ENCODE measurements at regions not wholly inside any gene's neighbourhood (a gene's known extent, or its start where the extent isn't known, plus 50 kb on each side); places are given as distances from the start of the nearest gene placed in this dataset.

DNA sequence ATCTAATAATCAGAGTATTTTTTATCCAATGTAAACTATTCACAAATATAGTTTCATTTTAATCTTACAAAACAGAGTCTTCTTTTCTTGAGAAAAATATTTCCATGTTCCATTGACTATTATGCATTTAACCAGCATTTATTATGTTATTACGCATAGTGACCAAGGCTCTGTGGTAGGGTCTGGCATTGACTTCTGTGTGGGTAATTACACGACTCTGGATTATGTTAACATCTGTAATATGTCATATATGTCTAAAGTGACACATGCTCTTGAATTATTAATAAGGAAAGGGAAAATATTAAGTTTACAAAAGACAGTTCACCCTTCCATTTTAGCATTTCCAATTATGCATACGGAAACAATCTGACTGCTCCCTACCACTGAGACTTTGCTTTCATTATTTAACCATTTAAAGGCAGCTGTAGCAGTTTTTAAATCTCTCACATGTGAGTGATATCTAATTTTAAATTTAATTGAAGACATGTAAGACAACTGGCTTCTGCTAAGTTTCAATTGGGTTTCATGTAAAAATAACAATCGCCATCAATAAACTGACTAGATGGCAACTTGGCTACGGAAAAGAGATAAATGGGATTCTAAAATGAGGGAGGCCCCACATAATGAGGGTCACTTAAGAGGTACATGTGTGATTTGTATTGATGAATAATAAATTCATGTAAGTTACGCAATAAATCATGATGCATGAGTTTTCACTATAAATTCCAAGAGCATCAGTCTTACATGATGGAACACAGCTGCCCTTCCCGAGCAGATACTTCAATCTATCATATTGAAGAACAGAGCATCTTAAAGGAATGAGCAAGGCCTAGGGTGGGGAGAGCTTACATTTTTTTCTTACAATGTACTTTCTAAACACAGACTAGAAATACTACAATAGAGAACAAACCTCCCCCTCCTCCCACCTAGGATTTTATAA, 1056.8 kb downstream of the MAT2B start:
- no peaks in the 10 kb centered on the region for H3K9me3 Mint-ChIP-seq (ENCODE audit: low read depth)
- no peak for DNase-seq (ENCODE audit: low spot score)
- TF ChIP-seq, protein P1, sequence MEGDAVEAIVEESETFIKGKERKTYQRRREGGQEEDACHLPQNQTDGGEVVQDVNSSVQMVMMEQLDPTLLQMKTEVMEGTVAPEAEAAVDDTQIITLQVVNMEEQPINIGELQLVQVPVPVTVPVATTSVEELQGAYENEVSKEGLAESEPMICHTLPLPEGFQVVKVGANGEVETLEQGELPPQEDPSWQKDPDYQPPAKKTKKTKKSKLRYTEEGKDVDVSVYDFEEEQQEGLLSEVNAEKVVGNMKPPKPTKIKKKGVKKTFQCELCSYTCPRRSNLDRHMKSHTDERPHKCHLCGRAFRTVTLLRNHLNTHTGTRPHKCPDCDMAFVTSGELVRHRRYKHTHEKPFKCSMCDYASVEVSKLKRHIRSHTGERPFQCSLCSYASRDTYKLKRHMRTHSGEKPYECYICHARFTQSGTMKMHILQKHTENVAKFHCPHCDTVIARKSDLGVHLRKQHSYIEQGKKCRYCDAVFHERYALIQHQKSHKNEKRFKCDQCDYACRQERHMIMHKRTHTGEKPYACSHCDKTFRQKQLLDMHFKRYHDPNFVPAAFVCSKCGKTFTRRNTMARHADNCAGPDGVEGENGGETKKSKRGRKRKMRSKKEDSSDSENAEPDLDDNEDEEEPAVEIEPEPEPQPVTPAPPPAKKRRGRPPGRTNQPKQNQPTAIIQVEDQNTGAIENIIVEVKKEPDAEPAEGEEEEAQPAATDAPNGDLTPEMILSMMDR (IDR thresholded peaks at IDR 0.05), result no peak
- no peaks in the 10 kb centered on the region for H3K4me1 Mint-ChIP-seq (ENCODE audit: low read depth)
- peaks cover 2% of the 10 kb centered on the region for H3K27me3 Mint-ChIP-seq (ENCODE audit: low read depth)
- no peak overlapping the region for H3K27ac Mint-ChIP-seq (ENCODE audit: unreplicated experiment)
- no peak overlapping the region for H3K4me3 Mint-ChIP-seq (ENCODE audit: unreplicated experiment)
- no peaks in the 10 kb centered on the region for H3K36me3 Mint-ChIP-seq (ENCODE audit: low read depth)

GRCh38 chr5:164563370-164563769, 1058.0 kb downstream of the MAT2B start:
- no peak for DNase-seq (ENCODE audit: low spot score)

DNA sequence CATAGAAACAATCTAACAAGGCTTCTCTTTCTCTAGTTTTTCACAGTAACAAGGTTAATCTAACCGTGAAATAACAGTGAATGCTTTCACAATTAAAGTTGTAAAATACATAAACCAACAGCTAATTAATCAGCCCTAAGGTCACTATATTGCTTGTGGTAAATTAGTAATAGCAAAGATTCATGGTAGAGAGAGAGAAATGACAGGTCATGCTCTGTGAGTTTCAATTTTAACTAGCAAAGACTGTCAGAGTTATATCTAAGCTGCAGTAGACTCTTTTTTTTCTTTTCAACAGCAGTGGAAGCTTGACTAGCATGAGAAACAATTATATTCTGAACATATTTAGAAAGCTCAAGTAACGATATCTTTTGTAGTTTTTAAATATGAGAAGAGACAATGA, 1068.0 kb downstream of the MAT2B start:
- TF ChIP-seq, protein P1 (IDR thresholded peaks at IDR 0.05), result no peak
- H3K36me3 Mint-ChIP-seq (ENCODE audit: low read depth), result no peaks in the 10 kb centered on the region
- no peaks in the 10 kb centered on the region for H3K4me1 Mint-ChIP-seq (ENCODE audit: low read depth)
- H3K9me3 Mint-ChIP-seq (ENCODE audit: low read depth), result no peaks in the 10 kb centered on the region
- H3K27ac Mint-ChIP-seq (ENCODE audit: unreplicated experiment), result no peak overlapping the region
- H3K4me3 Mint-ChIP-seq (ENCODE audit: unreplicated experiment), result no peak overlapping the region
- DNase-seq (ENCODE audit: low spot score), result no peak
- H3K27me3 Mint-ChIP-seq (ENCODE audit: low read depth), result peaks cover 8% of the 10 kb centered on the region

More at GRCh38 chr5:164563370-164563769, 1058.0 kb downstream of the MAT2B start:
- Mint-ChIP-seq H3K27ac (ENCODE audit: unreplicated experiment) (no peak overlapping the region), H3K4me1 (ENCODE audit: low read depth) (no peaks in the 10 kb centered on the region), H3K36me3 (ENCODE audit: low read depth) (no peaks in the 10 kb centered on the region), H3K4me3 (ENCODE audit: unreplicated experiment) (no peak overlapping the region), H3K9me3 (ENCODE audit: low read depth) (no peaks in the 10 kb centered on the region), H3K27me3 (ENCODE audit: low read depth) (peaks cover 2% of the 10 kb centered on the region)
- TF ChIP-seq, protein P1 (IDR thresholded peaks at IDR 0.05), result no peak

- TF ChIP-seq, protein P1 (IDR thresholded peaks at IDR 0.05), result no peak
- H3K4me1 Mint-ChIP-seq (ENCODE audit: low read depth), result no peaks in the 10 kb centered on the region
- H3K36me3 Mint-ChIP-seq (ENCODE audit: low read depth), result no peaks in the 10 kb centered on the region
- DNase-seq (ENCODE audit: low spot score), result no peak
- H3K27ac Mint-ChIP-seq (ENCODE audit: unreplicated experiment), result no peak overlapping the region
- H3K9me3 Mint-ChIP-seq (ENCODE audit: low read depth), result no peaks in the 10 kb centered on the region
- H3K4me3 Mint-ChIP-seq (ENCODE audit: unreplicated experiment), result no peak overlapping the region
- peaks cover 9% of the 10 kb centered on the region for H3K27me3 Mint-ChIP-seq (ENCODE audit: low read depth)
Measured at GRCh38 chr5:164577201-164577600, 1071.8 kb downstream of the MAT2B start.

DNA sequence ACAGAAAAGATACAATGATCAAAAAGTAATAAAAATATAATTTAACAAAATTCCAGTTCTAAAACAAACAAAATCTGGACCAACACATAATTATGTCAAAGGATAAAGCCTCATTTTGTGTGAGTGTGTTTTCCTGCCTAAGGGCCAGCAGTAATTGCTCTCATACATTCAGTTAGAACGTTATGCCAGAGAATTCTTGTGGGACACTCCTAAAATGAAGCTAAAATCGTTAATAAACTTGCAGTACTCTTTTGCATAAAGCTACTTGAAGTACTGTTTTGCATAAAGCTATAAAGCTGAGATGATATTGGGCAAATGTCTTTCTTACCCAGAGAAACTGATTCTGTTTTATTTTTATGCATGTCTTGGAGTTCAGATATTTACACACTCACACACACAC, 1072.3 kb downstream of the MAT2B start:
- Mint-ChIP-seq H3K36me3 (ENCODE audit: low read depth) (no peaks in the 10 kb centered on the region), H3K27ac (ENCODE audit: unreplicated experiment) (no peak overlapping the region), H3K27me3 (ENCODE audit: low read depth) (peaks cover 9% of the 10 kb centered on the region), H3K9me3 (ENCODE audit: low read depth) (no peaks in the 10 kb centered on the region), H3K4me1 (ENCODE audit: low read depth) (no peaks in the 10 kb centered on the region), H3K4me3 (ENCODE audit: unreplicated experiment) (no peak overlapping the region)
- DNase-seq (ENCODE audit: low spot score), result no peak
- TF ChIP-seq, protein P1 (IDR thresholded peaks at IDR 0.05), result no peak
